Testis (tissue), 2 donors: ENCODE measurements at regions not wholly inside any gene's neighbourhood (a gene's known extent, or its start where the extent isn't known, plus 50 kb on each side); places are given as distances from the start of the nearest gene placed in this dataset.

Source experiments
- POLR2A ChIP-seq: fragments of 450-650 bp; IDR thresholded peaks from one replicate; pipeline ENCODE4 v1.6.1; 2017; ENCODE audit warnings: antibody characterized with exemption, mild to moderate bottlenecking, moderate library complexity
- TF ChIP-seq, protein P1 (sequence below), 3 experiments: fragments of 450-650 bp in 2 of 3; fragments of 200-600 bp in 1 of 3; sonication (generic) in 1 of 3; IDR thresholded peaks; one replicate each; pipeline ENCODE4 v1.5.1; 2016 to 2019; ENCODE audit warnings: antibody characterized with exemption in 3 of 3, mild to moderate bottlenecking in 2 of 3, moderate library complexity in 1 of 3

DNA sequence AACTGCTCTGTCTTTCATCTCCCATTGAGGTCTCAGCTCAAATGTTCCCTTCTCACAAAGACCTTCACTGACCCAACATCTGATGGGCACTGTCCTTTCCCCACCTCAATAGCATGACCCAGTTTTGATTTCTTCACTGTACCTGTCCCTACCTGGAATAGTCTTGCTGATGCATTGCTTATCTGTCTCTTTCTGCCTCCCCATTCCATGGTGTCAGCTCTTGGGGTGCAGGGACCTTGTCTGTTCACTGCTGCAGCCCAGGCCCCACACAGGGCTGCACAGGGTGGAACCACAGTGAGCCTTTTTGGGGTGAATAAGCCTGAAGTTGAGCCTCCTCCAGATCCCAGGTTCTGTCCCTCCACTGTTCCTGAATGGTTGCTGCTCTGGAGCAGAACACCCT lies 414.9 kb downstream of the PTPRU start:
- no peak for TF ChIP-seq POLR2A
- TF ChIP-seq, protein P1, sequence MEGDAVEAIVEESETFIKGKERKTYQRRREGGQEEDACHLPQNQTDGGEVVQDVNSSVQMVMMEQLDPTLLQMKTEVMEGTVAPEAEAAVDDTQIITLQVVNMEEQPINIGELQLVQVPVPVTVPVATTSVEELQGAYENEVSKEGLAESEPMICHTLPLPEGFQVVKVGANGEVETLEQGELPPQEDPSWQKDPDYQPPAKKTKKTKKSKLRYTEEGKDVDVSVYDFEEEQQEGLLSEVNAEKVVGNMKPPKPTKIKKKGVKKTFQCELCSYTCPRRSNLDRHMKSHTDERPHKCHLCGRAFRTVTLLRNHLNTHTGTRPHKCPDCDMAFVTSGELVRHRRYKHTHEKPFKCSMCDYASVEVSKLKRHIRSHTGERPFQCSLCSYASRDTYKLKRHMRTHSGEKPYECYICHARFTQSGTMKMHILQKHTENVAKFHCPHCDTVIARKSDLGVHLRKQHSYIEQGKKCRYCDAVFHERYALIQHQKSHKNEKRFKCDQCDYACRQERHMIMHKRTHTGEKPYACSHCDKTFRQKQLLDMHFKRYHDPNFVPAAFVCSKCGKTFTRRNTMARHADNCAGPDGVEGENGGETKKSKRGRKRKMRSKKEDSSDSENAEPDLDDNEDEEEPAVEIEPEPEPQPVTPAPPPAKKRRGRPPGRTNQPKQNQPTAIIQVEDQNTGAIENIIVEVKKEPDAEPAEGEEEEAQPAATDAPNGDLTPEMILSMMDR (IDR thresholded peaks at IDR 0.05) = no peak
